ENCODE measurements at regions not wholly inside any gene's neighbourhood (a gene's known extent, or its start where the extent isn't known, plus 50 kb on each side); places are given as distances from the start of the nearest gene placed in this dataset.
"Not testable (repeated sequence)": the region's sequence is repeated elsewhere in the genome, so short reads cannot be mapped to it uniquely, and the experiment has no call there.

DNA sequence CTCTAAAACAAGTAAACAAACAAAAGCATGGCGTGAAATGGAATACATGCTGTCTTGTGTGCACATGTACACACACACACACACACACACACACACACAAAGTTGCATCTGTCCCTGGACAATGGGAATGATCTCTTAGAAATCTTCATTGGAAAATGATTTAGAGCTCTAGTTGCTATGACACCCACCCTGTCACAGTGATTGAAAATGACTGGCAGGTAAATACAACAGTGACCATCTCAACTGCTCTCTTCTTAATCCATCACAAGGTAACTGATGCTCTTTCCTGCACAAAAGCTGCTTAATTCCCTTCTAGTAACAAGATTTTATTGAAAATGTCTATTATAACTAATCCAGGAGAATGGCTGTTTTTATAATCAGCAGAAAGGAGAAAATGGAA is 1011.7 kb upstream of the GYPC start:
- ATAC-seq: no peak
- DNase-seq: no peak
- intact Hi-C loops (cut with DNase I, micrococcal nuclease): no loop called here

DNA sequence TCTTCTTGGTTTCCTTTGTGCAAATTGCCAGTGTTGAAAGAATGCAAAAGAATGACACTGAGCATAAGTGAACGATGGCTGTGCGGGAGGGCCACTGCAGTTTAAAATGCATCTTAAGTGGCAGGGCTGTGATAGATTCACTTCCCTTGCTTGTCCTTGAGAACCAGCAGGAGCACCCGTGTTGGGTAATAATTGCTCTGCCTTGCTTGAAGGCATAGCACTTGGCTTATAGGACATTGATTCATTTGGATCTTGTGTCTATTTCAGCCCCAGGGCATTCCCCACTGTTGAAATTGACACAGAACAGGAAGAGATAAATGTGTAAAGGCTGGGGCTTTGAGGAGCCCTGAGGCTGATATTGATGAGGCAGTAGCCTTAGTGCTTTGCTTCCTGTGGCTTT is 1003.7 kb upstream of the GYPC start:
- intact Hi-C loops (cut with DNase I, micrococcal nuclease): no loop called here
- no peak for ATAC-seq
- DNase-seq: no peak

DNA sequence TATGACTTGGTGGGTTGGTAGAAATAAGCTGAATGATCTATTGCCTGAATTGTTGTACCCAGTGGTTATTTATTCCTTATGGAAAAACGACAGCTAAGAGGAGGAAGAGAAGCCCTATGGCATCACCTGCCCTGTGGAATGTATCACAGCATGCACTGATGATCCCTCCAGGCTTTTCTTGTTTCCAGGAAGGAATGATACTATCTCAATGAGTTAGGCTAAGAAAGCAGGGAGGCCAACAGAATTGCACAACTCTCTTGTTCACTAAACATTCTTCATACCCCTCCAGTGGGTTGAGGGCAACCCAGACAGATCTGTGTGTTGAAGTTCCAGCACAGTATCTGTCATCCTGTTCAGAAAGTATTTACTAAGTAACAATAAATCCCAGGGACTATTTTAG is 1001.7 kb upstream of the GYPC start:
- intact Hi-C loops (cut with DNase I, micrococcal nuclease): no loop called here
- ATAC-seq (no peak), DNase-seq (no peak)

DNA sequence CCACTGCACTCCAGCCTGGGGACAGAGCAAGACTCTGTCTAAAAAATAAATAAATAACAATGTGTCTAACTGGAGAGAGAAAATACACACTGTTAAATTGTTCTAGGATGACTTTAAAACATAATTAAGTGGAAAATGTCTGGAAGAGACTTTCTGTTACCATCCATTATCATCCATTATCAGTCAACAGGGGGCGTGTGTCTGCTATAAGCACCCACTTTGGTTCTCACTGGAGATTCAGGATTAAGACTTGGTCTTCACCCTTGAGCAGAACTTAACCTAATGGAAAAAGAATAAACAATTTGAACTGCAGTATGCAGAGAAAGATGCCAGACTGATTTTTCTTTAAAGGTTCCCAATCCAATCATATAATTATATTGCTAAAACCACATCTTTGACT is 999.8 kb upstream of the GYPC start:
- ATAC-seq: no peak
- intact Hi-C loops (cut with DNase I, micrococcal nuclease): no loop called here

DNA sequence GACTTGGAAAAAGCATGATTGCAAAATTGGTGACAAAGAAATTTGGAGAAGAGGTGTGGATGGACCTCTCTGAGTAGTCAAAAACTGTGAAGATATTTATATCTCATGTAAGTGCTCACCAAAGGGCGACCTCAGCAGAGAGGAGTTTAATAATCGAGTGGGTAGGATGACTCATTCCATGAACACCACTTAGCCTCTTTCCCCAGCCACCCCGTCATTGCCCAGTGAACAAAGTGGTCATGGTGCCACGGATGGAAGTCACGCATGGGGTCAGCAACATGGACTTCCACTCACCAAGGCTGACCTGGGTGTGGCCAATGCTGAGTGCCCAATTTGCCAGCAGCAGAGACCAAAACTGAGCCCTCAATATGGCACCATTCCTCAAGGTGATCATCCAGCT is 997.4 kb upstream of the GYPC start:
- DNase-seq (no peak), ATAC-seq (no peak)
- intact Hi-C loops (cut with DNase I, micrococcal nuclease): no loop called here

More for the DNA sequence above, 999.8 kb upstream of the GYPC start:
- DNase-seq: no peak

DNA sequence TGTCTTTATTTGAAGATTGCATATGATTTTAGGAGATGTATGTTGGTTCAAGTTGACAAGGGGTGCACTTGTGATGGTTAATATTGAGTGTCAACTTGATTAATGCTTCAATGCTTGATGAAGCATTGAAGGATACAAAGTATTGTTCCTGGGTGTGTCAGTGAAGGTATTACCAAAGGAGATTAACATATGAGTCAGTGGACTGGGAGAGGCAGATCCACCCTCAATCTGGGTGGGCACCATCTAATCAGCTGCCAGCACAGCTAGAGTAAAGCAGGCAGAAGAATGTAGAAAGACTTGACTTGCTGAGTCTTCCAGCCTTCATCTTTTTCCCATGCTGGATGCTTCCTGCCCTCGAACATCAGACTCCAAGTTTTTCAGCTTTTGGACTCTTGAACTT is 995.6 kb upstream of the GYPC start:
- ATAC-seq: peak; percentile 67
- DNase-seq; intact Hi-C loops (cut with DNase I, micrococcal nuclease): not testable (repeated sequence)

DNA sequence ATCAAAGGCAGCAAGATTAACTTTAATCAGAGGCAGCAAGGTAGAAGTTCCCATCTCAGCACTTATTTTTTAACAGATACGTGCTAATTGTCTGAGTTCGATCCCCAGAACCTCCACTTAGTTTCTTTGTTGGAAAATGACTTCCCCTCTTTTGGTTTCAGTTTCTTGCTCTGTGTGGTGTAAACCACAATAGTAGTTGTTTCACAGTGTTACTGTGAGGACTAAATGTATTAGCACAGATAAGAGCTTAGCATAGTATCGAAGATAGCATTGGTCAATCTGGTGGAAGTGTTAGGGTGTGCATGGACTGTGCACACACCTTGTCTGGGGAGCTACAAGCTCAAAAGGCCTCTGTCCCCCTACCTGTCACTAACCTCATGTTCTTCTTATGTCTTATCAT is 988.3 kb upstream of the GYPC start:
- DNase-seq: no peak
- ATAC-seq: no peak
- intact Hi-C loops (cut with DNase I, micrococcal nuclease): no loop called here

DNA sequence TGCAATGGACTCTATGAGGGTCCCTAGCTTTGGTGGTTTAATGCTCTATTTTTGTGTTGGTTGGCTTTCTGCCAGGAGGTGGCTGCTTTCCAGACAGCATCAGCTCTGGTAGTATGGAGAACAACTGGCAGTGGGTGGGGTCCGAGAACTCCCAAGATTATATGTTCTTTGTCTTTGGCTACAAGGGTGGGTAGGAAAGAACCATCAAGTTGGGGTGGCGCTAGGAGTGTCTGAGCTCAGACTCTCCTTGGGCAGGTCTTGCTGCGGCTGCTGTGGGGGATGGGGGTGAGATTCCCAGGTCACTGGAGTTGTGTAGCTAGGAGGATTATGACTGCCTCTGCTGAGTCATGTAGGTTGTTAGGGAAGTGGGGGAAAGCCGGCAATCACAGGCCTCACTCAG is 976.1 kb upstream of the GYPC start:
- DNase-seq (peak; percentile 37 to 51), ATAC-seq (peak; percentile 67)
- intact Hi-C loops (cut with DNase I, micrococcal nuclease): no loop called here

DNA sequence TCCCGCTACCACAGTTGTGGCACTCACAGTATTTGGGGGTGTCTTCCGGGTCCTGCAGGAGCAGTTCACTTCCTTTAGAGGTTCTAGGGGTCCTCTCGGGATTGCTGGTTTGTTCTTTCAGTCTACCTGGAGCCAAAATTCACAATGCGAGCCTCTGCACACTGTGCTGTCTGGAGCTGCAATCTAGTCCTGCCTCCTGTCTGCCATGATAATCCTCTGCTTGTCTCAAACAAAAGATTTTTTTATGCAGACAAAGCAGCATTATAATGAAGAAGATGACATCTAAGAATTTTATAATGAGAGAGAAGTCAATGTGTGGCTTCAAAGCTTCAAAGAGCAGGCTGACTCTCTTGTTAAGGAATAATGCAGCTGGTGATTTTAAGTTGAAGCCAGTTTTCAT is 975.1 kb upstream of the GYPC start:
- no peak for DNase-seq
- intact Hi-C loops (cut with DNase I, micrococcal nuclease): no loop called here
- ATAC-seq: no peak

DNA sequence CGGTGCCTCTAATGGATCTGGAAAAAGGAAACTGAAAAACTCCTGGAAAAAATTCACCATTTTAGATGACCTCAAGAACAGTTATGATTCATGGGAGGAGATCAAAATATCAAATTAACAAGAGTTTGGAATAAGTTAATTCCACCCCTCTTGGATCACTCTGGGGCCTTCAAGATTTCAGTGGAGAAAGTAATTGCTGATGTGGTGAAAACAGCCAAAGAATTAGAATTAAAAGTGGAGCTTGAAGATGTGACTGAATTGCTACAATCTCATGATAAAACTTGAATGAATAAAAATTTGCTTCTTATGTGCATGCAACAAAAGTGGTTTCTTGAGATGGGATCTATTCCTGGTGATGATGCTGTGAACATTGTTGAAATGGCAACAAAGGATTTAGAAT is 974.4 kb upstream of the GYPC start:
- ATAC-seq (no peak), DNase-seq (no peak)
- intact Hi-C loops (cut with DNase I, micrococcal nuclease): no loop called here

DNA sequence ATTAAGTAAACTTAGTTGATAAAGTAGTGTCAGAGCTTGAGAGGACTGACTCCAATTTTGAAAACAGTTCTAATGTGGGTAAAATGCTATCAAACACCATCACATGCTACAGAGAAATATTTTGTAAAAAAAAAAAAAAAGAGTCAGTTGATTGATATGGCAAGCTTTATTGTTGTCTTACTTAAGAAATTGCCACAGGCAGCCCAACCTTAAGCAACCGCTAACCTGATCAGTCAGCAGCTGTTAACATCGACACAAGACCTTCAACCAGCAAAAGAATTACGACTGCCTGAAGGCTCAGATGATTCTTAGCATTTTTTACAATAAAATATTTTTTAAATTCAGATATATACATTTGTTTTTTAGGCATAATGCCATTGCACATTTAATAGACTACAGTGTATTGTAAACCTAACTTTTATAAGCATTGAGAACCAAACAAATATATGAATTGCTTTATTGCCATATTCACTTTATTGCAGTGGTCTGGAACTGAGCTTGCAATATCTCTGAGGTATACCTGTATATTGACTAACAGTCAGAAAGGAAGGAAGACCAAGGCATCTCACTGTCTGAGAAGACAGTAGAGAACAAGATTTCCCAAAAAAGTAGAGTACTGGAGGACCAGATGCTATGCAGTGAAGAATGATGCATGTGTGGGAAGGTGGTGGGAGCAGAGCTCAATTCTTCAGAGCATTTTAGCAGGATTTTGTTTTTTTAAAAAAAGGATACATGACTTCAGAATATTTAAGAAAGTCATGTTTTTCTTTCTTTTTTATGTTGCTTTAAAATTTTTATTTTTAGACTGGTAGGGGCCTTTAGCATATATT is 973.8 kb upstream of the GYPC start:
- DNase-seq (no peak), ATAC-seq (peak; percentile 88)
- intact Hi-C loops (cut with DNase I, micrococcal nuclease): no loop called here

DNA sequence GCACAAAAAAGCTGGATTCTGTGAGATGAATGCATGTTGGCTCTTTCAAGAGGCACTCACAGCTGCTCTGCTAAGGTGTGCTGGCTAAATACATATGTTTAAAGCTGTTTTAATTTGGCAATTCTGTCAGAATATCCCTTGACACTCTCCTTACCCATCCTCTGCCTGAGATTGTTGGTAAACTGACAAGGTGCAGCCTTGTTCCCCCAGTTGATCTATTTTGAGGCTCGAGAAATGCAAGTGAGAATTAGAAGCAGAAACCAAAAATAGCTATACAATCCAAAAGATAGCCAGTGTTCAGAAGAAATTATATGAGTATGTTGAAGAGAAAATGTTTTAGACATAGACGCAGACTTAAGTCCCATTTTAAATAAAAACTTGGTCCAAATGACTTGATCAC is 971.7 kb upstream of the GYPC start:
- ATAC-seq (no peak), DNase-seq (no peak)
- intact Hi-C loops (cut with DNase I, micrococcal nuclease): no loop called here

DNA sequence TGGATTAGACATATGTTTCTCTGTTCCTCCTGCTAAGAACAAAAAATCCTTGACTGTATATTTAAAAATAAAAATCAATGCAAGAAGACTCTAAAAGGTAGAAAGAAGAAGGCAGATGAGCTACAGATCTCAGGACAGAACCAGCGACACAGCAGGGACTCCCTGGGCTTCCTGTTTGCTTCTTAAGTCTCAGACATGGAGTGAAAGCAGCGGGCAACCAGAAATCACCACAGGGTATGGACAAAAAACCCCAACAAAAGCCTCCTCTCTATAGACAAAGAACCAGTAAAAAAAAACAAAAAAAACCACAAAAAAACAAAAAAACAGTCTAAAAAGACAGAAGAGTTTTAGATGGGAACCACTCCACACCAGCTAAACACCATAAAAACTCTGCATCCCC is 971.0 kb upstream of the GYPC start:
- intact Hi-C loops (cut with DNase I, micrococcal nuclease): no loop called here
- DNase-seq: no peak
- no peak for ATAC-seq

DNA sequence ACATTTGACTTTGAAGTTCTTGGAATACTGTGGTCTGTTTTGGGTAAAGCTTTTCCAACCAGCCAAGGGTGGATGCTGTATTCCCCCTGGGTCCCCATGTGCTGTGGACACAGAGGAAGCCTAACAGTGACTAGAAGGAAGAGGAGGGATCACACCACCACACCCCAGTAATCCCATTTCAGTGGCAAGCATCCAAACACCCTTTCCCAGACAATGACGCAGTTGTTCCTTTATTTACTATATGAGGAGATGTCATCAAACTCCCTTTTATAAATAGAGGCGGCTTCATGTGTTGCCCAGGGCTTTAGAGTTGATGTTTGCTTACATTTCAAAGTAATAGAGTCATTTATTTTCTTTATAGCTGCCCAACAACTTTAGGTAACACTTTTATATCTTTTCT is 959.4 kb upstream of the GYPC start:
- intact Hi-C loops (cut with DNase I, micrococcal nuclease): no loop called here

DNA sequence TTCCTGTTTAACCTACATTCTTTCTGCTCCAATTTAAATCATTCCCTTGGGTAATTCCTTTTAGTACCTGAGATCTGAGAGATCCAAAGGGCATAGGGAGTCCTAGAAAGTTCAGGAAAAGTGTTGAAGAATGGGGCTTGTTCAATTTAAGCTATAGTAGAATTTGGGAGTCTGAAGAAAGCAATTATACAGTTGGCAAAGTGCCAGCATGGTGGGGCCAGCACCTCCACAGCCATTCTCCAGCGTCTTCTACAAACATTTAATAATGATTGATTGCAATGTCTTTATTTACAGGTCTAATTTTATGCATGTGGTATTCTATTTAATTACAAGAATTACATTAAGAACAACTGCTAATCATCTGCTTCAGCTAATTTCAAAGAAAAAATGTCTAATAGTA is 957.7 kb upstream of the GYPC start:
- ATAC-seq (no peak), DNase-seq (no peak)
- intact Hi-C loops (cut with DNase I, micrococcal nuclease): no loop called here

More for the DNA sequence above, 959.4 kb upstream of the GYPC start:
- peak; percentile 99 for ATAC-seq
- DNase-seq: peak; percentile 49 to 58

DNA sequence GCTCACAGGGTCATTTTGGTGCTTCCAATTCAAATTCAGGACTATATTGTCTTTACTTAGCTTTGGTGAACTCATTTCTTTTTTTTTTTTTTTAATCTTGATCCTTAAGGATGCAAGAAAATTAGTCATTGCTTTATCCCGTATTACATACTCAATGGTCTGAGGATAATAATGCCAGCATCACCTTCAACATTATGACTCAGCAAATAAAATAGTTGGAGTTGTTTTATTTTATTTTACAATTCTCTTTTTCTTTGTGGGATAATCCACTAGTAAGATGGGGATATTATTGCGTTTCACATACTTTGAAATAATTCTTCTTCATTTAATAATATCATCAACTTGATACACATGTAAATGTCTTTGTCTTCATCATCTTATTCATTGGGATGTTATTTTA is 954.9 kb upstream of the GYPC start:
- intact Hi-C loops (cut with DNase I, micrococcal nuclease): no loop called here
- ATAC-seq (no peak), DNase-seq (no peak)

DNA sequence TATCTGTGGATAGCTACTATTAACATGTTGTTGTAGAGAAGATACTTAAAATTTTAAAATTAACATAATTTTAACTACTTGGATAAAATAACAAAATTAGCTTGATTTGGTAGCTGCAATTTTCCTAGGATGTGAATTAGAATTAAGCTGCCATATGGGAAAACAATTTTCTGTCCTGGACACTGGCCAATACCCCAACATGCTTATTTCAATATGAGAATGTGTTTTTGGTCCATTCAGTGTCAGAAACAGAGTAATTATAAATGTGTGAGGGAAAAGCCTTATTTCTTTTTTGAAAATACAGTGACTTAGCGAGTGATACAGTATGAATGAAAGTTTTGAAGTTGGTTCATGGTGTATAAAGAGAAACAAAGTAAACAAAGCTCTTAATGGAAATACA is 948.3 kb upstream of the GYPC start:
- no peak for DNase-seq
- no peak for ATAC-seq
- intact Hi-C loops (cut with DNase I, micrococcal nuclease): no loop called here

DNA sequence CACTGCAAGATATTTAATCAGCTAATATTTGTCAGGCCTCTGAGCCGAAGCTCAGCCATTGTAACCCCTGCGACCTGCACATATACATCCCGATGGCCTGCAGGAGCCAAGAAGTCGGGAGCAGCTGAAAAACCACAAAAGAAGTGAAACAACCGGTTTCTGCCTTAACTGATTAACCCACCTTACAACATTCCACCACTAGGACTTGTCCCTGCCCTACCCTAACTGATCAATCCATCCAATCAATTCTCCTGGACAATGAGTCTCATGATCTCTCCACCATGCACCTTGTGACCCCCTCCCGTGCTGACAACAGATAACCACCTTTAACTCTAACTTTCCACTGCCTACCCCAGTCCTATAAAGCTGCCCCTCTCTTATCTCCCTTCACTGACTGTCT is 945.4 kb upstream of the GYPC start:
- intact Hi-C loops (cut with DNase I, micrococcal nuclease): no loop called here
- DNase-seq: no peak

DNA sequence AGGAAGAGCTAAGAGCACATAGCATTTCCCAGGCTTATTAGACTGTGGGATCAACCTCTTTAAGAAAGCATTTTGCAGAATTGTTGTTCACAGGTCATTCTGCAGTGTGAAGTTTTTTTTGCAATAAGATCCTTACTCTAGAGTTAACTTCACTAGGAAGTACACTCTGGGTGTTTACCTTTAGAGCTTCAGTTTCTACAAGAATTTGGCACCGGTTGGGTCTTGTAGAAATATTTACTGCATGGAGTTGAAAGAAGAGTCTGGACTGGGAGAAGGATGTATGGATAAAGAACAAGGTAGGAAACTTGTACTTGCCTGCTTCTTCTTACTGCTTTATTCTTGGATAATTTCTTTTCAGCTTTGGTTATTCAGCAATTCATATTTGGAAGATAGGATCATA is 944.9 kb upstream of the GYPC start:
- intact Hi-C loops (cut with DNase I, micrococcal nuclease): no loop called here
- DNase-seq: no peak
- ATAC-seq: no peak

More for the DNA sequence above, 945.4 kb upstream of the GYPC start:
- no peak for ATAC-seq

DNA sequence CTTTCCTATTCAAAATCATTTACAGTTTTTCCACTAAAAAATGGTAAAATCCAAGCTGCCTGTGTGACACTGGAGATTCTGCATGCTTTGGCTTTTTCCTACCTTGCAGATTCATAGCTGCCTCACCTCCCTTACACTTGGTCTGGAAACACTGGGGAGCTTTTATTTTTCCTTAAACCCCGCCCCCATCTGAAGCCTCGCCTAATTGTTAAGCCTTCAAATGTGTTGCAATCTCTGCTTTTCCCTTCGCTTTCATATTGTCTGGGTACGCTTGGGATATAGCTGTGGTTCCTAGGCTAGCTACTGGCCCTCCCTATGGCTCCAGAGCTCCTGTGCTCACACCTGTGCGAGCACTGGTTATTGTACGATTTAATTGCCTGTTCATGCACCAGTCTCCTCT is 942.4 kb upstream of the GYPC start:
- no peak for DNase-seq
- ATAC-seq: peak; percentile 54
- intact Hi-C loops (cut with DNase I, micrococcal nuclease): no loop called here

DNA sequence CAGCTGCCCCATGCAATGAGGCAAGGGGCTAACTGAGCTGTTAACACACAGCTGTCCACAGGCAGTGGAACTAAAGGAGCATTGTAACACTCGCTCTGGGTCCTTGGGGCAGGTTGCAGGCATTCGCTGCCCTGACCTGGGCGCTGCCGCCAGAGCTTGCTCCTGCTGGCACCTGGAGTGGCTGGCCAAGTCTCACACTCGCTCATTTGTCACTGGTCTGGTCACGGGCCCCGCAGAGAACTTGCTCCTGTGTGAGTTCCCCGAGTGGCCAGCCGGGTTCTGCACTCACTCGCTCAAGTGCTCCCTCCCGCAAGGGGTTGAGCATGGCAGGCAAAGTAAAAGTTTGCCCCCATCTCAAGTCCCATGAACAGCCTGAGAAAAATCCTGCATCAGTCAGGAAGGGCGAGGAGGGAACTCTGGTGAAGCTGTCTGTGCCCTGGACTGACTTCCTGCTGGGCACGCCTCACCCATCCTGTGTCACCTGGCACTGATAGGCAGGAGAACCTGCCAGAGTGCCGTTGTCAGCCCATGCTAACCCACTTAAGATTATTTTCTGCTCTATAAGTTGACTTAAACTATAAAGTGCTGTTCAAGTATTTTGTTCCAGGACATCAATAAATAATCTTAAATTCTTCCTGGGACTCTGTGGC is 934.8 kb upstream of the GYPC start:
- DNase-seq (no peak), ATAC-seq (peak; percentile 85)
- intact Hi-C loops (cut with DNase I, micrococcal nuclease): no loop called here
